ENCODE measurements at regions not wholly inside any gene's neighbourhood (a gene's known extent, or its start where the extent isn't known, plus 50 kb on each side); places are given as distances from the start of the nearest gene placed in this dataset.

- TF ChIP-seq, protein P1, sequence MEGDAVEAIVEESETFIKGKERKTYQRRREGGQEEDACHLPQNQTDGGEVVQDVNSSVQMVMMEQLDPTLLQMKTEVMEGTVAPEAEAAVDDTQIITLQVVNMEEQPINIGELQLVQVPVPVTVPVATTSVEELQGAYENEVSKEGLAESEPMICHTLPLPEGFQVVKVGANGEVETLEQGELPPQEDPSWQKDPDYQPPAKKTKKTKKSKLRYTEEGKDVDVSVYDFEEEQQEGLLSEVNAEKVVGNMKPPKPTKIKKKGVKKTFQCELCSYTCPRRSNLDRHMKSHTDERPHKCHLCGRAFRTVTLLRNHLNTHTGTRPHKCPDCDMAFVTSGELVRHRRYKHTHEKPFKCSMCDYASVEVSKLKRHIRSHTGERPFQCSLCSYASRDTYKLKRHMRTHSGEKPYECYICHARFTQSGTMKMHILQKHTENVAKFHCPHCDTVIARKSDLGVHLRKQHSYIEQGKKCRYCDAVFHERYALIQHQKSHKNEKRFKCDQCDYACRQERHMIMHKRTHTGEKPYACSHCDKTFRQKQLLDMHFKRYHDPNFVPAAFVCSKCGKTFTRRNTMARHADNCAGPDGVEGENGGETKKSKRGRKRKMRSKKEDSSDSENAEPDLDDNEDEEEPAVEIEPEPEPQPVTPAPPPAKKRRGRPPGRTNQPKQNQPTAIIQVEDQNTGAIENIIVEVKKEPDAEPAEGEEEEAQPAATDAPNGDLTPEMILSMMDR (conservative IDR thresholded peaks at IDR 0.05; ENCODE audit: low read length), result no peak
- no peak for TF ChIP-seq EZH2phosphoT487 (IDR thresholded peaks at IDR 0.05; ENCODE audit: borderline replicate concordance)
Measured at GRCh38 chr3:132817646-132818177, 95.5 kb upstream of the NPHP3 start.
